GM21825 (cell line): ENCODE measurements at regions not wholly inside any gene's neighbourhood (a gene's known extent, or its start where the extent isn't known, plus 50 kb on each side); places are given as distances from the start of the nearest gene placed in this dataset.

Experiments
- ATAC-seq: cut with Tn5 transposase; IDR thresholded peaks from one replicate; pipeline ENCODE4 v1.9.1; 2021; ENCODE audit warnings: mild to moderate bottlenecking, moderate library complexity; ENCODE audit not compliant: unreplicated experiment

DNA sequence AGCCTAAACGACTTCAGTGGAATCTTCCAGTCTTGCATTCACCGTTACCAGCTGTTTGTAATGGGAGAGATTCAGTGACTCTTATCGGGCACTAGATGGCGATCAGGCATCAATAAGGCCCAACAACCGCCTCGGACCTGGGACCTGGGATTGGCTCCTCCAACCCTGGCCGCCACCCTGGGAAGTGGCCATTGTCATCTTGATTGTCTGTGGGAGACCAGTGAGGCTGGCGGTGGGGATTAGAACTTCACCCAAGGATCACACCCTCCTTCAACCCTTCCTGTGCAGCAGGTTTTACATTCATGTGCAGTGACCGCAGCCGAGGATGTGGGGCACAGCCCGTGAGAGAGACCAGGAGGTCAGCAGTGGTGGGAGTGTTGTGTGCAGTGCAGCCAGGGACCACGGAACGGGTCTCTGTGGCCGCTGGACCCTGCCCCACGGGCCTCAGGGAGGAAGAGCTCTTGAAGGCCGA lies 85.3 kb downstream of the SPP2 start:
- ATAC-seq: no peak

DNA sequence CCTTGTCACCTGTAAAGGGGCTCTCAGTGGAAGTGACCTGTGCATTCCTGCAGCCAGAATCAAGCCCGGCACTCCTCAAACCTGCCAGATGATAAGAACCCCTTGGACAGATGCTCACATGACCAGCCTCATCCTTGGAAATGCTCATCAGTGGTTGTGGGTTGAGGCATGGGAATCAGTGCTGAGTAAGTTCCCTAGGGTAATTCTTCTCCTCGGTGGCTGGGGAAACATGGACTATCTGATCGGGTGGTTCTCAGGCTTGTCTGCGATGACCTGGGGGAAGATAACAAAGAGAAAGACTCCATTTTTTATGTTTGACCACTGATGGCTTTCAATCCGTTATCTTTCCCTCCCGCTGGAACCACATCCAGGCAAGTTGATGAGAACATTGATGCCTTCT lies 84.0 kb downstream of the SPP2 start:
- ATAC-seq: no peak

DNA sequence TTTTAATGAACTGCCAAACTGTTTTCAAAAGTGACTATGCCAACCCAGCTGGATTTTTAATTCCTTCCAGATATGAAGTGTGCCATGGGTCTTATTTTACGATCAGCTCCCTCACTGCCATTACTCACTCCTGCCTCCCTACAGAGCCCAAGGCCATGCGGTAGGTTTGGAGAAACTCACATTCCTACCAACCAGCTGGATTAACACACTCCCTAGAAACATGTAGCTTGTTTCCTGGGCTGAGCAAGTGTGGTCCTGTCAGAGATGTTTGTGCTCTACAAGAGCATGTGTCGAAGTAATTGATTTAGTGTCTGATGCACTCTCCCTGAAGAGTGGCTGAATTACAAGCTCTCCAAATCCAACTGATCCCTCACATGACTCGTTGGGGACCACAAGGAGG lies 82.5 kb downstream of the SPP2 start:
- ATAC-seq: no peak

GRCh38 chr2:234130777-234131181 lies 80.3 kb downstream of the SPP2 start:
- ATAC-seq: no peak

- no peak for ATAC-seq
Observed at GRCh38 chr2:234128606-234129005, 78.1 kb downstream of the SPP2 start.
